Mesothelial cell of epicardium (in vitro differentiated cells): ENCODE measurements at regions not wholly inside any gene's neighbourhood (a gene's known extent, or its start where the extent isn't known, plus 50 kb on each side); places are given as distances from the start of the nearest gene placed in this dataset.

Source experiments
- DNase-seq, 2 experiments: peaks; one replicate each; pipeline ENCODE4 v3.0.0; 2021; ENCODE audit warnings: low spot score in 2 of 2; ENCODE audit not compliant: unreplicated experiment in 2 of 2
- H3K27ac Mint-ChIP-seq: 2 replicates; pipeline ENCODE4 v1.8.0; 2021; ENCODE audit warnings: mixed read lengths
- H3K27me3 Mint-ChIP-seq: 2 replicates; pipeline ENCODE4 v1.8.0; 2021; ENCODE audit warnings: low read depth, mixed read lengths
- H3K36me3 Mint-ChIP-seq: 2 replicates; pipeline ENCODE4 v1.8.0; 2021; ENCODE audit warnings: mixed read lengths
- H3K4me1 Mint-ChIP-seq: 2 replicates; pipeline ENCODE4 v1.8.0; 2021; ENCODE audit warnings: mixed read lengths
- H3K4me3 Mint-ChIP-seq: 2 replicates; pipeline ENCODE4 v1.8.0; 2021; ENCODE audit warnings: mild to moderate bottlenecking, moderate library complexity, mixed read lengths
- H3K9me3 Mint-ChIP-seq: 2 replicates; pipeline ENCODE4 v1.8.0; 2021; ENCODE audit warnings: mixed read lengths
- CTCF ChIP-seq: fragments of 200-600 bp; sonication (generic); IDR thresholded peaks from one replicate; pipeline ENCODE4 v1.5.0; 2021; ENCODE audit warnings: antibody characterized with exemption; ENCODE audit not compliant: unreplicated experiment

- TF ChIP-seq CTCF: no peak
- H3K27me3 Mint-ChIP-seq: no peaks in the 10 kb centered on the region
- H3K9me3 Mint-ChIP-seq: no peaks in the 10 kb centered on the region
- no peak for DNase-seq
- H3K36me3 Mint-ChIP-seq: no peaks in the 10 kb centered on the region
- no peaks in the 10 kb centered on the region for H3K4me1 Mint-ChIP-seq
- no peak overlapping the region for H3K27ac Mint-ChIP-seq
- no peak overlapping the region for H3K4me3 Mint-ChIP-seq
Measured at GRCh38 chr2:142756430-142756829, 121.0 kb upstream of the KYNU start.

- no peaks in the 10 kb centered on the region for H3K4me1 Mint-ChIP-seq
- no peaks in the 10 kb centered on the region for H3K27me3 Mint-ChIP-seq
- DNase-seq: no peak
- no peaks in the 10 kb centered on the region for H3K36me3 Mint-ChIP-seq
- no peak overlapping the region for H3K27ac Mint-ChIP-seq
- no peak overlapping the region for H3K4me3 Mint-ChIP-seq
- no peaks in the 10 kb centered on the region for H3K9me3 Mint-ChIP-seq
- no peak for TF ChIP-seq CTCF
Measured at GRCh38 chr2:142755191-142755590, 122.3 kb upstream of the KYNU start.

- no peak overlapping the region for H3K4me3 Mint-ChIP-seq
- H3K27me3 Mint-ChIP-seq: no peaks in the 10 kb centered on the region
- no peak for DNase-seq
- TF ChIP-seq CTCF: no peak
- no peaks in the 10 kb centered on the region for H3K4me1 Mint-ChIP-seq
- no peaks in the 10 kb centered on the region for H3K9me3 Mint-ChIP-seq
- no peak overlapping the region for H3K27ac Mint-ChIP-seq
- no peaks in the 10 kb centered on the region for H3K36me3 Mint-ChIP-seq
Measured at GRCh38 chr2:142754182-142754581, 123.3 kb upstream of the KYNU start.

GRCh38 chr2:142750858-142751257 is 126.6 kb upstream of the KYNU start:
- Mint-ChIP-seq H3K27me3 (no peaks in the 10 kb centered on the region), H3K27ac (no peak overlapping the region), H3K36me3 (no peaks in the 10 kb centered on the region), H3K9me3 (peaks cover 6% of the 10 kb centered on the region), H3K4me1 (no peaks in the 10 kb centered on the region), H3K4me3 (no peak overlapping the region)
- no peak for DNase-seq
- no peak for TF ChIP-seq CTCF

GRCh38 chr2:142748559-142749099 is 128.8 kb upstream of the KYNU start:
- DNase-seq: no peak
- no peaks in the 10 kb centered on the region for H3K36me3 Mint-ChIP-seq
- H3K27ac Mint-ChIP-seq: no peak overlapping the region
- H3K4me1 Mint-ChIP-seq: no peaks in the 10 kb centered on the region
- H3K9me3 Mint-ChIP-seq: peaks cover 6% of the 10 kb centered on the region
- H3K4me3 Mint-ChIP-seq: no peak overlapping the region
- H3K27me3 Mint-ChIP-seq: no peaks in the 10 kb centered on the region
- no peak for TF ChIP-seq CTCF

- DNase-seq: no peak
- Mint-ChIP-seq H3K27me3 (no peaks in the 10 kb centered on the region), H3K9me3 (peaks cover 21% of the 10 kb centered on the region), H3K4me1 (no peaks in the 10 kb centered on the region), H3K36me3 (no peaks in the 10 kb centered on the region), H3K4me3 (no peak overlapping the region), H3K27ac (no peak overlapping the region)
- no peak for TF ChIP-seq CTCF
Measured at GRCh38 chr2:142745691-142746090, 131.8 kb upstream of the KYNU start.
